ENCODE measurements at regions not wholly inside any gene's neighbourhood (a gene's known extent, or its start where the extent isn't known, plus 50 kb on each side); places are given as distances from the start of the nearest gene placed in this dataset.

DNA sequence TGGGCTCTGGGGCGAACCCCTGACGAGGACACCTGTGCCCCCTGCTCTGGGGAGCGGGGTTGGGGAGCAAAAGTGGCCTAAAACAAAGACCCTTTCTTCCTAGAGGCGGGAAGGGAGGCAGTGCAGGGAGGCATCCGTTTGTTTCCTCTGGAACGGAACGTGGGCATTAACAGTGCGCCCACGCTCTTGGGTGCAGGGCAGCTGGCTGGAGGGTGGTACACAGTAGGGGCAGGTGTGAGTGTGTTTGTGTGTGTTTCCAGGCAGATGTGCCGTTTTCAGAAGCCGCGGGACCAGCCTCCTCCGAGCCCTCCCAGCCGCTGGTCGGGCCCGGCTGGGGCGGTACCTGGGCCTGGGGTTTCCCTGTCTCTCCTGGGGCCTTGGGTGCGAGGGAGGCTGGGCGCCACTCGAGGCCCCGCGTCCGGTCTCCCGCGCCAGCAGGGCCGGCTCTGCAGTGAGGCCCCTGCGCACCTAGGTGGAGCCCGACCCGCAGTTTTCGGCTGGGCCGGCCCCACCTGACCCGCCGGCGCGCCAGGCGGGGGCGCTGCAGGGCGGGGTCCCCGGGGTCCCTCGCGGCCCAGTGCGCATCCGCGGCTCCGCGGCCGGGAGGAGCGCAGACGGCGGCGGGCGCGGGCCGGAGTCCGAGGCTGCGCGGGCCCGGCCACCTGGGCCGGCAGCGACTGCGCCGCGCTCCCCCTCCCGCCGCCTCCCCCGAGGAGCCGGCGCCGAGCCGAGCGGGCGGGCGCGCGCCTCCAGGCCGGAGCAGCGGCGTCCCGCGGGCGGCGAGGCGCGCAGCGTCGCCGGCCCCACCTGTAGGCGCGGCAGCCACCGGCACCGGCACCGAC is 1252.7 kb downstream of the BRD1 start:
- DNase-seq (ENCODE audit: extremely low read depth in 1 of 2, low read depth in 1 of 2) = no peak

DNA sequence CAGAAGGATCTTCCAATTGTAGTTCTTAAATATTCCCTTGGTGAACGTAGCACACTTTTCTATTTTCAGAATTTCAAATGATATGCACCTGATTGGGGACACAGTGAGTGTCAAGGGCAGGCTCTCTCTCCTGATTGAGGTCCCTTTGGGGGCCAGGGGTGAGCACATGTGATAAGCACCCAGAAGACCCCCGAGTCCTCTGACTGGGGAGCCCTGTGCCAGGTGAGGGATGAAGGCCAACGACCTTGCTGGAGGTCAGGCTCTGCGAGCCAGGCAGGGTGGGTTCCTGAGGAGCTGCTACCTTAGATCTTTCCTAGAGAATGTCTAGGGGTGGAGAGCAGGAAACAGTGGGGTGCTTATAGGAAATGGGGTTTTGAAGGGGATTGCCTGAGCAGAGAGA is 1253.9 kb downstream of the BRD1 start:
- no peak for DNase-seq (ENCODE audit: extremely low read depth in 1 of 2, low read depth in 1 of 2)

DNA sequence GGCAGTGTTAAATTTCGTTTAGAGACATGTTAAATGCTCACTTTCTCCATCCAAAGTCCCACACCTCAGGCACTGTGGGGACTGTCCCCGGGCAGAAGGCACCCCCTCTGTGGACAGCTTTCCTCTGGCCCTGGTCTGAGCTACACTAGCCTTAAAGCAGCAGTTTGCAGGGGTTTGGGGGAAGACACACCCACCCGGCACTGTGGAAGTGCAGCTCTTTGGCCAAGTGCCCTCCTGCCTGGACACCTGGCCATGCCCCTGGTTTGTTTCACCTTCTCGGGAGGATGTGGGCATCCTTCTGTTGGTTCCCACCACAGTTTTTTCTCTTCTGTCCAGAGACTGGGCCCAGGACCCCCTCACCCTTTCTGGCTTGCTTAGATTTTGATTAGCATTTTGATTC is 1254.7 kb downstream of the BRD1 start:
- no peak for DNase-seq (ENCODE audit: extremely low read depth in 1 of 2, low read depth in 1 of 2)

DNA sequence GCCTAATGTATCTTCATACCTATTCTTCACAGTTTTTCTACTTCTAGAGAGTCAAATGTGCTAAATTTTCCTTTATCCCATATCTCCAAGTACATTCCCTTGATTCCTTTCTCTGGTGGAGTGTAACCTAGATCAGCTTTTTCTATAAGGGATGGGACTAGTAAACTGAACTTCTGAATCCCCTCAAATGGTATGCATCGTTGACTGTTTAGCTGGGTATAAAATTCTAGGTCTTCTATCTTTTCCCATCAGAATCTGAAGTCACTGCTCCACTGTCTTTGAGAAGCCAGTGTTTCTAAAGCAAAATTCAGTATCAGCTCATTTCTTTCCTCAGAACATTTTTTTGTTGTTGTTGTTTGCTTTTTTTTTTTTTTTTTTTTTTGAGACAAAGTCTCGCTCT is 1256.8 kb downstream of the BRD1 start:
- DNase-seq (ENCODE audit: extremely low read depth in 1 of 2, low read depth in 1 of 2) = no peak

DNA sequence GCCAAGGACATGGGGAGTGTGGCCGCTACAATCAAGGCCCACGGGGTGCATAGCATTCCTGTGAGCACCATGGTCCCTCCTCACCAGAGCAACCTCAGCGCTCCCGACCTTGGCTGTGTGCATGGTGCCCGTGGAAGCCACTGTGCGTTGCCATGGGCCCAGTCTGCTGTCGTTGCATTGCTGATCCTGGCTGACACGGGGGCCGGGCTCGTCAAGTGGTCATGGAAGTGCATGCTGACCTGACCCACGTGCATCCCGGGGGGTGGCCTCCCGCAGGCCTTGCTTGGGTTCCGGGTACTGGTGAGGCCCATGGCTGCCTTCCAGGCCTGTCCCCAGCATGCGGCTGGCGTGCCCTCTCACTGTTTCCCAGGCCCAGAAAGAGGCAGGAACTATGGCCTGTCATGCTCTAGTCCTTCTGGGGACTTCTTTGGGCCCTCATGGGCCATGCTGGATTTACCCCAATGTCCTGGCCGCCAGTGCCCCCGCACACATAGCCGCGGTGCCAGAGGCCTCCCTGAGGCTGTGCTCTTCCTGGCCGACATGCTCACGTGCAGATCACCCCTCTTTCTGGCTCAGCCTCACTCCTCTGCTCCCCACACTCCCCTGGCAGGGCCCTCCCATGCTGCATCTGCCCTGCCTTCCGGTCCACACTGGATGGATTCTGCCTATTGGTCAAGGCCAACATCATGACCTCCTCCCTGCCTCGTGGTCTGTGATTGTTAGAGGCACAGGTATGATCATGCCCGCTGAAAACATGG is 1258.0 kb downstream of the BRD1 start:
- DNase-seq (ENCODE audit: extremely low read depth in 1 of 2, low read depth in 1 of 2) = no peak

DNA sequence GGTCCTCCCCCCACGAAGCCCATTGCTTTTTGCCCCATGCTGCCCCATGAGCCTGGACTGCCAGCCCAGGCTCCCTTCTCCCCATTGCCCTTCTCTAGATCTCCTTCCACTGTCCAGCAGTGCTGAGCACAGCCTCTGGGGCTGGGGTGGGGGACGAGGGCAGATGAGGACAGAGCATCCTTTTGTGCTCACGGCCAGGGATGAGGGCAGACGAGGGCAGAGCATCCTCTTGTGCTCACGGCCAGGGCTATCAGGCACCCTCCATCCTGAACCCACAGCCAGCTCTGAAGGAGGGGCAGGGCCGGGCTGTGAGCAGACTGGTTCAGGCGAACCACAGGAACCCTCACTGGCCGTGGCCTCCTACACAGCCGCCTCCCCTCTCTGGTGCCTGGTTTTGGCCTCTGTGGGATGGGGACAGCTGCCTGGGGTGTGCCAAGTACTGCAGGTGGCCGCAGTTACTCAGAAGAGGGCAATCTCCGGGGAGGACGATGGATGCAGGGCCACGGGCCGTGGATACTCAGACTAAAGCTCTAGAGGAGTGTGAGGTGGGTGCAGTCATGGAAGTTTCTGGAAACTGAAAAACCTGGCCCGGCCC is 1258.8 kb downstream of the BRD1 start:
- no peak for DNase-seq (ENCODE audit: extremely low read depth in 1 of 2, low read depth in 1 of 2)

DNA sequence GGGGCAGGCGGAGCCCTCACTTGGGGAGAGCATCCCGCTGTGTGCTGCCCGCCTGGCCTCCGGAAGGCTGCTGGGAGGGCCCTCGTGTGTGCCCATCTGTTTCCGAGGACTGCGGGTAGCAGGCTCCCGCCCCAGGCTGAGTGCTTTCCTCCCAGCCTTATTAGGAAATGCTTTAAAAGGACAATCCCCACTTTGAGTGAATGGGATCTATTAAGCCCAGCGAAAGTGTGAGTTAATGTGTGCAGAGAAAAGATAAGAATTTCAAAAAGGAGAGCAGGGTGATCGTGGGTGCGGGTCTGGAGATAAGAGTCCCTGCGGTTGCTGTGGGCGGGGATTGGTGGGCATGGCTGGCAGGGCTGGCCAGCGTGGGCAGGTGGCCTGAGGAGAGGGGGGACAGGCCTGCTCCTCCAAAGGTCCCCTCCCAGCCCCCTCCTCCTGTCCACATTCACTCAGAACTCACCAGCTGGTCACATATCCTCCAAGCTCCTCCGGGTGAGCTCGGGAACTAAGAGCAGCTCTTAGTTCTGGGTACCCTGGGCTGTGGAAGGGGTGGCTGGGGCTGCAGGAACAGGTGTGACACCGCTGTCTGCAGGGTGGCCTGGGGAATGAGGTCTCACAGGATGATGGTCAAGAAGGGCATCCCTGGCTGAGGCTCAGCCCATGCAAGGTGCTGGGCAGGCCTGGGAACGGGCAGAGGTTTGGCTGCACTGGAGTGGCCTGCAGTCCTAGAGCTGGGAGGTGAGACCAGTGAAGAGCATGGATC is 1260.3 kb downstream of the BRD1 start:
- DNase-seq (ENCODE audit: extremely low read depth in 1 of 2, low read depth in 1 of 2) = no peak

DNA sequence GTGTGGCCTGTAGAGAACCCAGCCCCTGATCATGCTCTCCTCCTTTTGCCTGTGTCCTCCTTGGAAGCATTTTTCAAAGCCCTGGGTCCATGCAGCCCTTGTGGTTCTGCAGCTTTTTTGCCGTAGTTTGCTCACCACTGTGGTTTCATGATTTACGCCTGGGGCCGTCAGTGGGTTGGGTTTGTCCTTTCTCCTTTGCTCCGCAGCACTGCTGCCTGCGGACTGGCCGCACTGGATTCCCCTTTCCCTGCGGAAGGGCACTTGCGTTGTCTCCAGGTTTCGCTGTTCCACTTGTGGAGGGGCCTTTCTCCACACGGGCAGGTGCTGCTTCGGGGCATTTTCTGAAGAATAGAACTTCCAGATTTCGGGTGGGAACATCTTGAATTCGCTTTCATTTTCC is 1260.9 kb downstream of the BRD1 start:
- DNase-seq (ENCODE audit: extremely low read depth in 1 of 2, low read depth in 1 of 2) = no peak

DNA sequence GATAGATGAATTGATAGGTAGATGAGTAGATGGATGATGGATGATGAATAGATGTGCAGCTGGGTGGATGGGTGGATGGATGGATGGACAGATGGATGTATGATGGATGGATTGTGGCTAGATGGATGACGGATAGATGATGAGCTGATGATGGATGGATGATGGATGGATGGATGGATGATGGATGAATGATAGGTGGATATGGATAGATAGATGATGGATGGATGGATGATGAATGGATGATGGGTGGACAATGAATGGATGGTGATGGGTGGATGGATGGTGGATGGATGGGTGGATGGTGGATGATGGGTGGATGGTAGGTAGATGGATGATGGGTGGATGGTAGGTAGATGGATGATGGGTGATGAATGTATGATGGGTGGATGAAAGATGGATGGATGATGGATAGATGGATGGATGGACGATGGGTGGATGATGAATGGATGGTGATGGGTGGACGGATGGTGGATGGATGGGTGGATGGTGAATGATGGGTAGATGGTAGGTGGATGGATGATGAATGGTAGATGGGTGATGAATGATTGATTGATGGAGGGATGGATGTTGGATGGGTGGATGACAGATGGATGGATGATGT is 1261.7 kb downstream of the BRD1 start:
- no peak for DNase-seq (ENCODE audit: extremely low read depth in 1 of 2, low read depth in 1 of 2)

DNA sequence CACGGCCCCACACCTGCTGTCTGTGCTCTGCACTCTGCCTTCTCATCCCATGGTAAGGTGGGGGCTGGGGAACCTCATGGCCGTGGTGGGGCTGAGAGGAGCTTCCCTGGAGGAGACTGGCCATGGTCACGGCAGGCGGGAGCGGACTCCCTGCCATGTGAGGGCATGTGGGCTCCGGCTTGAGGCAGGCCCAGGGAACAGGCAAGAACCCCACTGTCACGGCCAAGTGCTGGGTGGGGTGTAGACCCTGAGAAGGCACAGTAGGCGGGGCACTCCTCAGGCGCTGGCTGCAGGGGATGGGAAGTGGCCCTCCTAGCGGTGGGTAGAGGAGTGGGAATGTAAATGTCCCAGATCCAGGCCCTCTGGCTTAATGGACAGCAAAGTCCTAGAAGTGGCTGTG is 1262.7 kb downstream of the BRD1 start:
- no peak for DNase-seq (ENCODE audit: extremely low read depth in 1 of 2, low read depth in 1 of 2)

DNA sequence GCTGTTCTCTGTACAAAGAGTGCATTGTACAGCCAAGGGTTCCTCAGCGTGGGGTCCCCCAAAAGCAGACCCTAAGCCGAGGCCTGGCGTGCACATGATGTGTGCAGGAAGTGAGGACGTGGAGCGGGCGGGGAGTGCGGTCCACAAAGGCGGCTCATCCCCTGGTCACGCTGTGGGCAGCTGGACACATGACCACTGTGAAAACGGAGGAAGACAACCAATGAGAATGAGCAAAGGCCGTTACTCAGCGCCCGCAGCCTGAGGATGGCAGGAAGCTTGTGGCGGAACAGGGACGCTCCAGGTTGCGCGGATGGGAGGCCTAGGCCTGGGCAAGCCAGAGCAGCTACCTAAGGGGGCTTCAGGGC is 1263.7 kb downstream of the BRD1 start:
- DNase-seq (ENCODE audit: extremely low read depth in 1 of 2, low read depth in 1 of 2) = no peak

DNA sequence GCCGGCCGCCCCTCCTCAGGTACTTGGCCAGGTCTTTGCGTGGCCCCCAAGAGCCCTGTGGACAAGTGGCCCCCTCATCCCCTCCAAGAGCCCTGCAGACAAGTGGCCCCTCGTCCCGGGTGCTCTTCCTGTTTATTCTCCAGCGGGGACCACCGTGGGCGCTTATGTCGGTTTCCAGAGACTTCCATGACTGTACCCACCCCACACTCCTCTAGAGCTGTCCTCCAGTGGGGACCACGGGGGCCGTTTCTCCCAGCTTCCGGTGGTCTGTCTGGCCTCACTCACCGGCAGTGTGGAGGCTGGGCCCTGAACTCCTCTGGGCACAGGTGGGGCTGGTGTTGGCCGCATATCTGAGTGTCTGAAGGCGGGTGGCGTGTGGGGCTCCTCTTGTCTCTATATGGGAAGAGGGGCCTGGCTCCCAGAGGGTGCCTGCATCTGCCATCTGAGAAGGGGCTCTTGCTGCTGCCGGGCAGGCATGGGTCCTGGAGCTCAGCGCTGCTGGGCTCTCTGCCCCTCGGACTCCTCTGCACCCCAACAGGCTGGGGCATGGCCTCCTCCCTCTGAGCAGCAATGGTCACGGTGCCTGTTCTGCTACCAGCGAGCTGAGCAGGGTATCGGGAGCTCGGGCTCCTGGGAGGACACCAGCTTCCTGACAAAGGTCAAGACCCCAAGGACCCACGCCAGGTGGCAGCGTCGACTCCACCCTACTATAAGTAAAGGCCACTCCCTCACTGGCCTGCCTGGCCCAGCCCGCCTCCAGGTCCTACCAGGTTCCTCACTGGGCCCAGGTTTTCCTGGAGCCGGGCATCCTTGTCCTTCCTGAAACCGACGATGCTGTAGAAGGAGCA is 1264.3 kb downstream of the BRD1 start:
- no peak for DNase-seq (ENCODE audit: extremely low read depth in 1 of 2, low read depth in 1 of 2)

DNA sequence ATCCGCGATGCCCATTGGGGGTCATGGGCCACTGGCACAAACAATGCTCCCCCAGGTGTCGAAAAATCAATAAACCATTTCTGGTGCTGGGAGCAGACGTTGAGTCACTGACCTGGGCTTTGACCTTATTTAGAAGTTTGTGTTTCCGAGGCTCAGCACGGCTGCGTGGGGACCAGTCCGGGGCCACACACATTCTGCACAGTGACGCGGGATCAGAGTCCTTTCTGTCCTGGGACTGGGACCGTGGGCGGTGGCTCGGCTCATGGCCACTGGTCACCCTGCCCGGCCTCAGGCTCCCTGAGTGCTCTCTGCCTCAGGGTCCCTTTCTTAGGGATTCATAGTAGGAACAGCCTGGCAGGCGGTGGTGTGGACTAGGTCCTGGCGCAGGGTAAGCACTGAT is 1266.0 kb downstream of the BRD1 start:
- no peak for DNase-seq (ENCODE audit: extremely low read depth in 1 of 2, low read depth in 1 of 2)

DNA sequence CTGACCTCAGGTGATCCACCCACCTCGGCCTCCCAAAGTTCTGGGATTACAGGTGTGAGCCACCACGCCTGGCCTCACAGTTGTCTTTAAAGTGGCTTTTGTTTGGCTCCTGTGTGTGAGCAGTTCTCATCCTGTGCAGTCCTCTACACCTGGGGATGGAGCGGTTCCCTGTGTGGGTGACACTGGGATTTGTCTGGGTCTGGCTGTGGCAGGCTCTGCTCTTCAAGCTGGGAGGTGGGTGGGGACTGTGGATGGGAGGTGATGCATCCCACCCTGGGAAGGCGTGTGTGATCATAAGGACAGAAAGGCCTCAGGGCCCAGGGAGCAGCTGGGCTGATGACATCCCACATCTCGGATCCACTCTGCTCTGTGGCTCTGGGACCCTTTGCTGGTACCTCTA is 1266.8 kb downstream of the BRD1 start:
- DNase-seq (ENCODE audit: extremely low read depth in 1 of 2, low read depth in 1 of 2) = no peak

DNA sequence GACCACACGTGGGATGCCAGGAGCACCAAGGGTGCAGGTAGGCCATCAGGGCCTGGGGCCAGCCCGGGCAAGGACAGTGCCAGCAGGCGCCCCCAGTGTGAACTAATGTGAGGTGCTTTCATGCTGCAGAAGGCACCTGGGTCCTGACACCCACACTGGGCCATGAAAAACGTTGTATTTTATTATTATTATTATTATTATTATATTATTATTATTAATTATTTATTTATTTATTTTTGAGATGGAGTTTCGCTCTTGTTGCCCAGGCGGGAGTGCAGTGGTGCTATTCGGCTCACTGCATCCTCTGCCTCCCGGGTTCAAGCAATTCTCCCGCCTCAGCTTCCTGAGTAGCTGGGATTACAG is 1267.3 kb downstream of the BRD1 start:
- DNase-seq (ENCODE audit: extremely low read depth in 1 of 2, low read depth in 1 of 2) = no peak

DNA sequence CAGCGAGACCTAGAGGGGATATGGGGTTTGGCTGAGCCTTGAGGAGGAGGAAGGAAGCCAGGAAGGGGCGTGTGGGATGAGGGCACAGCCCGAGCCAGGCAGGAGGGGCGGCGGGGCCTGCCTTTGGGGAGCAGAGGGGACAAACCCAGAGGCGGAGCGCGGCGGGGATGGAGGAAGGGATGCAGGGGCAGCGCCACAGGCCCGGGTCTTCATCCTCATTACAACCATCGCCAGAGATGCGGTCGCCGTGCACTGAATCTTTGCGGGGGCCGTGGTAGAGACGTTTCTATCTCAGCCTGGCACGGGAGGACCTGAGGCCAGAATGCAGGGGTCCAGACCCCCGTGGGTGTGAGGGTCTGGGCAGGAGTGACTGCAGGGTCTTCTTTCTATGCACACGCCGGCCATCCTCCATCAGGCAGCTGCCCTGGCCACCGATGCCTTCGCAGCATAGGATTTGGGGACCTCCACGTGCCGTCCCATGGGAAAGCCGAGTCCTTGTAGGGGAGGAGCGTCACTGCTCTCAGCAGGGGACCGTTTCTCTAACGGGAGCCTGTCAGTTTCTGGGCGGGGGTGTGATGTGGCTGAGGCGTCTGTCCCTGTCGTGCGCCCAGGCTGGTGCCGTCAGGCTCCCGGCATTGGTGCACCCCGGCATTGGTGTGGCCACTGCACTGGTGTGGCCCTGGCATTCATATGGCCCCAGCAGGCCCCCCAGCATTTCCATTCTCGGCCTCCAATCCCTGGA is 1267.9 kb downstream of the BRD1 start:
- no peak for DNase-seq (ENCODE audit: extremely low read depth in 1 of 2, low read depth in 1 of 2)

DNA sequence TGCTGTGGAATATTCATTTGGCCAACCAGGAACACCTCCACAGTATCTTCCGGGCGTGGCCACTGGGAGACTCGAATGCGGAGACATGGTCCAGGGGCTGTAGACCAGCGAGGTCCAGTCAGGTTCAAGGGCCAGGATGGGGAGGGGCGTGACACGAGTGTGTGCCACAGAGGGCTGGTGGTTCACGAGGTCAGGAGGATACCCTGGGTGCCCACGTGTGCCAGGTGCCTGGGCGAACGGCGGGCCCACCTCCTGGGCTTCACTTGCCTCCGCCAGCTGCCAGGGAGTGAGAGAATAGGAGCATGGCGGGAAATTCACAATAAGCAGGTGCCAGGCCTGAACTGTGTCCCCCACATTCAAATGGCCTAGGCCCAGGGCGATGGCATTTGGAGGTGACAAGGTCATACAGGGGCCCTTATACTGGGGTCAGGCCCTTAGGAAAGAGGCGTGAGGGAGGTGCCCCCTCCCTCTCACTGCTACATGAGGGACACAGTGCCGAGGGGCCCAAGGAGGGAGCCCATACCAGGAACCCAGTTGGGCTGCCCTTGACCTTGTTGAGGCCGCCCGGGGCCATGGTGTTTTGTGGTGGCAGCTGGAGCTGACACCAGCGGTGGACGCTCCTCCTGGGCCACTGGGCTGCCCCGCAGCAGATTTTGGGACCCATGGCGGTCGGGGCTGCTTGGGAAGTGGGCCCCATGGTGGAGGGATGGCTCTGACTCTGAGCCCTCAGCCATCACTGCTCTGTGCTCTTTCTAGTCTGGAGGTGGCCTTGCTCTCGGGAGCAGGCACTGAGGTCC is 1268.9 kb downstream of the BRD1 start:
- DNase-seq (ENCODE audit: extremely low read depth in 1 of 2, low read depth in 1 of 2) = no peak

DNA sequence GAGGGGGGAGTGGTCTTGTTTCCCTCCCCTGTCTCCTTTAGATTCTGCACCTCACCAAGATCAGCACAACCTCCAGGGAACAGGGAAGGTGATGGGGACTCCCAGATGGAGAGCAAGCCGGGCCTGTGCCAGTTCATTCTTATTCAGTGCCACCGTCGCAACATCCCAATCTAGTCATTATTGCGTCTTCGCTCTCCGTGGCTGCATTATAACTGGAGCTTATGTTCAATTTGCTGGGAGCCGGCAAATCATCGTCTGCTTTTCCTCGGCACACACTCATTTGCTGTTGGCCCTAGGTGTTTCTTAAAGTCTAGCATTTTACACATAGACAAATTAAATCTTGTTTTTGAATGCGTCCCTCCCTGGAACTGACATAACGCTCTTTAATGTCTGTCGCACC is 1269.7 kb downstream of the BRD1 start:
- DNase-seq (ENCODE audit: extremely low read depth in 1 of 2, low read depth in 1 of 2) = no peak

DNA sequence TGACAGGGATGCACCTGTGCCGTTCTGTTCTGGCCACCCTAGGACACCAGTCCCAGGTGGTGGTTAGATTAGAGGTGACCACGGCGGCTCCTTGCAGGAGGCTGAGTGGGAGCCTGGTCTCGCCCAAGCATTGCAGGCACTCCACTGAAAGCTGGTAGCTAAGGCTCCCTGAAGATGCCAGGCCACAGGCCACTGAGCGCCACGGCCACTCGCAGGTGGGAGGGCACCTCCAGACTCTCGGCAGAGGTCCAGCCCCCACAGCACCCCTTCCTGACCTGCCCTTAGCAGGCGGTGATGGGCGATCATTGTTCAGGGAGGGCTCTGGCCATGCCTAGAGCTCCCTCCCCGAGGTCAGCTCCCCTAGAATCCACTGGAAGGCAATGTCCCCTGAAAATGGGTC is 1270.2 kb downstream of the BRD1 start:
- DNase-seq (ENCODE audit: extremely low read depth in 1 of 2, low read depth in 1 of 2) = no peak
